ENCODE measurements at regions not wholly inside any gene's neighbourhood (a gene's known extent, or its start where the extent isn't known, plus 50 kb on each side); places are given as distances from the start of the nearest gene placed in this dataset.
"Not testable (repeated sequence)": the region's sequence is repeated elsewhere in the genome, so short reads cannot be mapped to it uniquely, and the experiment has no call there.

DNA sequence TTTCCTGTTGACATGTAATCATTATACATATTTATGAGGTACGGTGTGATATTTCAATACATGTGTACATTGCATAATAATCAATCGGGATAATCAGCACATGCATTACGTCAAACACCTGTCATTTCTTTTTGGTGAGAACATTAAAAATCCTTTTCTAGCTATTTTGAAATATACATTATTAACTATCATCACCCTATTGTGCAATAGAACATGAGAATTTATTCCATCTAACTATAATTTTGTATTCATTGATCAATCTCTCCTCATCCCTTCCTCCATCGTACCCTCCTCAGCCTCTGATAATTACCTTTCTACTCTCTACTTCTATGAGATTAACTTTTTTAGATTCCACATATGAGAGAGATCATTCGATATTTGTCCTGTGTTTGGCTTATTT lies 170.9 kb upstream of the GHR start:
- no peak for DNase-seq

GRCh38 chr5:42259914-42260313 lies 163.3 kb upstream of the GHR start:
- not testable (repeated sequence) for DNase-seq

DNA sequence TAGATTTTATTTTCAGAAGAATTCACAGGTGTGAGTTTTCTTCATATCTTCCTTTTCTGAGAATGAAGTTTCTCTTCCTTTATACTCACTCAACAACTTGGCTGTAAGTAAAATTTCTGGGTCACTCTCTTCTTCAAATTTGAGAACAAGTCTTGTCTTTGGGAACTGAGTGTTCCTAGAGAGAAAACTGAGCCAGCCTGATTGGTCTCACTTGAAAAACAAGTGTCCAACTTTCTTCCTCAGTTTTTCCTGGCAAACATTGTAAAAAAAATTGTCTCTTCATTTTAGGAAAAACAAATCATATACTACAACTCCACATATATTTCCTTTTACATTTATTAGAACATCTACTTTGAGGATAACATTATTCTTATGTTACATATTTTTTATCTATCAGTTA lies 156.1 kb upstream of the GHR start:
- no peak for DNase-seq

- DNase-seq, result not testable (repeated sequence)
These were observed 155.1 kb upstream of the GHR start for GRCh38 chr5:42268170-42268569.

DNA sequence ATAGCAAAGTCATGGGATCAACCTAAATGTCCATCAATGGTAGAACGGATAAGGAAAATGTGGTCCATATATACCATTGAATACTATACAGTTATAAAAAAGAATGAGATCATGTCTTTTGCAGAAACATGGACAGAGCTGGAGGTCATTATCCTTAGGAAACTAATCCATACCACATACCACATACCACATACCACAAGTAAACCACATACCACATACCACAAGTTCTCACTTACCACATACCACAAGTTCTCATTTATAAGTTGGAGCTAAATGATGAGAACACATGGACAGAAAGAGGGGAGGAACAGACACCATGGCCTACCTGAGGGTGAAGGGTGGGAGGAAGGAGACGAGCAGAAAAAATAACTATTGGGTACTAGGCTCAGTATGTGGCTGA lies 154.6 kb upstream of the GHR start:
- DNase-seq, result no peak

DNA sequence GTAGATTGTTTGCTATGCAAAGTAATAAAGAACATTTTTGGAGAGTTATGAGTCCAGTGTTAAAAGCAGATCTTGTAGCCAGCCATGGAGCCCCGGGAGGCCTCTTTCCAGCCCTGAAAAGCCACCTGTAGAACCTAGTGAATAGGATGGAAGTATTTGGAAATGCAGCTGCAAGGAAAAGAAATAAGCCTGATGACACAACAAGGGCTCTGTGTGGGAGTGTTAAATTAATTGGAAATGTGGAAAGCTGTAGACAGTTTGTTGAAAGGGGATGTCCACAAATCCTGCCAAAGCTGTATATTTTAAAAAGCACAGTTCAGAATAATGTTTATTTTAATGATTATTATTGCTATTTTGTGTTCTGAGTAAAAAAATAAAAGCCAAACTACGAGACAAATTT lies 152.5 kb upstream of the GHR start:
- no peak for DNase-seq

- no peak for DNase-seq
These were observed 148.3 kb upstream of the GHR start for GRCh38 chr5:42274913-42275312.

- no peak for DNase-seq
These were observed 145.9 kb upstream of the GHR start for GRCh38 chr5:42277293-42277692.

GRCh38 chr5:42284584-42284983 lies 138.7 kb upstream of the GHR start:
- no peak for DNase-seq

DNA sequence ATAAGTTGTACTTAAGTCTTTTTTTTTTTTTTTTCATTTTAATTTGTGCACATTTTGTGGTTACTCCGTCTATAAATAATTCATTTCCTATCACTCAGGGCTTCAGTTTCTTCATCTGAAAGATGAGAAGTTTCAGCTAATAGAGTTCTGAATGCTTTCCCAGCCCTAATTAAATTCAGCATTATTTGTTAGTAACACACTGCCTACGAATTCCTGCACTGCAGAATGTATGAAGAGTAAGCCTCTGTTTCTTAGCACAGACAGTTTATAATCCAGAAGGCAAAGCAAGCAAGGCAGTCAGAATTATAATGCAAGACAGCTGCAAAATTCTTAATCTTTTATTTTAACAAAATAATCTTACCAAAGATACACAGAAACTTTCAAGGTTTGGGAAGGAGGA lies 138.0 kb upstream of the GHR start:
- DNase-seq, result no peak

DNA sequence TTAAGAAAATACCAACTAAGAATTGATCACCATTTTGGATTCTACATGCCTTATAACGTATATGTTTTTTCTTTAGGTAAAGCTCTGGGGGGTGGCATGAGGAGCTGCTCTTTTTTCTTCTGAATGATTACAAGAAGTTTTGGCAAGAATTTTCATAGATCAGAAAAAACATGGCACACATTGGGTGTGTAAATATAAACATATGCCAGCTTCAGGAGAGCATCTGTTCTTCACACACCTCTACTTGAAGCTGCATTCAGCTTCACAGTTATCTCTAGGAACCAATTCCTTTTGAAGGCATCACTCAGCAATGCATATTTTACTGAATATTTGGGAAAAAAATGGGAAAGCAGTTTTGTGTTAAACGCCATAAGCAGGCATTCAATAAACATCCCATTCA lies 122.7 kb upstream of the GHR start:
- DNase-seq, result no peak

DNA sequence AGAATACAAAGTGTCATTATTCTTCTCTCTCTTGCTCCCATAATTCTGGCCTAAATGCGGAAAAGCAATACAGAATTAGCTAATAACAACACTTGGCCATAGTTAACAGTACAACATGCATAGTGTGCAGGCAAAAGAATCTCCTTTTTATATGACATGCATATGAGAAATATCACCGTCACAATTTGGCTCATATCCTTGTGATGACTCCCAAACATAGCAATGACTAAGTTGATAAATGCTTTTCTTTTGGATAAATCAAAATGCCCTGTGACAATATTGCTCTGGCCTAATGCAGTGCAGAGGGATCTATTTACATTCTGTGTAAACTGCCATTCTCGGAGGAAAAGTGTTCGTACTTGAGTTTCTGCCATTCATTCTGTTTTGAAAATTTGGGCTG lies 121.9 kb upstream of the GHR start:
- no peak for DNase-seq

GRCh38 chr5:42302186-42302585 lies 121.1 kb upstream of the GHR start:
- no peak for DNase-seq

- DNase-seq, result no peak
These were observed 117.0 kb upstream of the GHR start for GRCh38 chr5:42306287-42306686.

GRCh38 chr5:42309865-42310264 lies 113.4 kb upstream of the GHR start:
- no peak for DNase-seq

GRCh38 chr5:42315214-42315613 lies 108.0 kb upstream of the GHR start:
- no peak for DNase-seq

GRCh38 chr5:42317575-42317974 lies 105.7 kb upstream of the GHR start:
- DNase-seq, result no peak

- not testable (repeated sequence) for DNase-seq
These were observed 103.7 kb upstream of the GHR start for GRCh38 chr5:42319546-42319945.

DNA sequence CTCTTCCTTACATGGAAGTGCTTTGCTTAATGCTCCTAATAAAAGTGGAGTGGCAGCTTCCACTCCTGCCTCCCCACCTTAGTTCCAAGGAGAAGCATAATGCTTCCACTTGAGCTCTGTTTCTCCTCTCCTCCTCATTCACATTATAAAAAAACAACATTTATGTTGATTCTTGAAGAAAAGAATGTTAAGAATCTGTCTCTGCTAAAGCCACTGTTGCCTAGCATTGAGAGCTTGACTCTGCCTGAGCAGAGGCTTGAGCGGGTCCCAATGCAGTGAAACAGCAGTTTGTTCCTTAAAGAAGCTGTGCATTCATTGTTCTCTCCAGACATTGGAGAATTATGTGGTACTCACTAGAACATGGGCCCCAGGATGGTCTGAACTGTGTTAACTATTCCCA lies 101.5 kb upstream of the GHR start:
- DNase-seq, result no peak

- DNase-seq, result no peak
These were observed 86.1 kb upstream of the GHR start for GRCh38 chr5:42337143-42337542.

DNA sequence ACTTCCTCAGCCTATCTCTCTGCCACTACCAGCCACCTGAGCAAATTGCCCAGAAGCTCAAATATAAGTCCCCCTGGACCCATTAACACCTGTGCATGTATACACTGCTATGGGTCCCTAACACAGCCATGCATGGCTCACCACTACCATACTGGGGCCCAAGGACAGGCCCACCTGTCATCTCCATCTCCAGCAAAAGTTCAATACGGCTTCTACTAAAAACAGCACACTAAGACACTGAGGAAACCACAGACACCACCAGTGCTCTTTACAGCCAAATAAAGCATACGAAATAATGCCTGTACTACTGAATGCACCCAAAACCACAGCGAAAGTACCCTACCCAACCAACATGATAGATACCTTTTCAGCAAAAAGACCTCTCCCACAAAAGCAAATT lies 85.6 kb upstream of the GHR start:
- no peak for DNase-seq

- DNase-seq, result no peak
These were observed 85.1 kb upstream of the GHR start for GRCh38 chr5:42338136-42338535.

- no peak for DNase-seq
These were observed 74.1 kb upstream of the GHR start for GRCh38 chr5:42349163-42349562.

- no peak for DNase-seq
These were observed 71.3 kb upstream of the GHR start for GRCh38 chr5:42351956-42352355.

GRCh38 chr5:42360056-42360455 lies 63.2 kb upstream of the GHR start:
- no peak for DNase-seq

DNA sequence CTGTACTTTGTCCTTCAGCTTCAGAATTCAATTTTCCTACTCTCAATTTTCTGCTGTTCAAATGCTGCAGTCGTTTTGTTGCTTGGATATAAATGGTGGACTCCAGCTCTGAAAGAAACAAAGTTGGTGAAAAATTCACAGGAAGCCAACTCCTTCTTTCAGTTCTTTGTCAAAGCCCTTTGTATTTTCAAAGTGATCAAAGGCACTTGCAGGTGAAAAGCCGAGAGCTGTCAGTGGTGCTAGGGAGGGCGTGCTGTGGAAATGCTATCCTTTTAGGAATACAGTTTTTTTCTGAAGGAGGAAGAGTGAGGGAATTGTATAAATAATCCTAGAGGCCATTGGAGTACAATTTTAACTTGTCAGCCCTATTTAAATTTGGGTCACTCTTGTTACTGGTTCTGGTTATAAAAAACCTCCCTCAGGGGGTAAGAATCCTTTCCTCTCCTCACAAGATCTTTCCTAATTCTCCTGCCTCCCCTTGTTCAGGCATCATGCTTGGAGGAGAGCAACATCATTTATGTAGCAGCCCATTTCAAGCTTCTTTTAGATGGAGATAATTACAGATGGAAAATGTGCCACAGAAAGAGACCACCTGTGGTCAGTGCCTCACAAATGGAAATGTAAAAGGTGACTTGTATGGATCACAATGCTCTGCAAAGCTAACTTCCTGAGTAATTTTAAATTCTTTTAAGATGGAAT lies 62.5 kb upstream of the GHR start:
- no peak for DNase-seq
